HCT116 (cell line): ENCODE measurements at regions not wholly inside any gene's neighbourhood (a gene's known extent, or its start where the extent isn't known, plus 50 kb on each side); places are given as distances from the start of the nearest gene placed in this dataset.

Experiments
- ATAC-seq: fragments of 200-7000 bp; cut with Tn5 transposase; 2 replicates; pipeline ENCODE4 v1.9.1; 2020; ENCODE audit warnings: mild to moderate bottlenecking, moderate library complexity
- BruUV-seq: library from RNA; stranded (reverse); fragments of 400-500 nt; replicated peaks from 2 replicates; lab custom pipeline; 2021; lab: Mats Ljungman, UMichigan
- CTCF ChIA-PET: fragments of 300-600 bp; sonication (Branson Sonifier 250); formaldehyde crosslinking; loops from one replicate; lab custom pipeline; 2021; ENCODE audit warnings: antibody characterized with exemption; lab: Charles Lee
- POLR2A ChIA-PET: fragments of 300-600, 350-600 bp; sonication (Branson Sonifier 250); formaldehyde crosslinking; loops from one replicate; lab custom pipeline; 2021; ENCODE audit warnings: antibody characterized with exemption; lab: Charles Lee
- RAD21 ChIA-PET, 2 experiments: fragments of 300-600 bp; sonication (Branson Sonifier 250); formaldehyde crosslinking; loops; one replicate each; lab custom pipeline; 2023; ENCODE audit warnings: low total read pairs in 2 of 2; ENCODE audit not compliant: uncharacterized antibody in 2 of 2, unreplicated experiment in 2 of 2, low non-redundant PET in 1 of 2; lab: Charles Lee
- DNase-seq: peaks from one replicate; pipeline ENCODE4 v3.0.0-alpha.2; 2010; ENCODE audit warnings: low read depth, low spot score
- H2AFZ ChIP-seq: fragments of 200-600 bp; shearing (Covaris generic), sonication (generic); 2 replicates; pipeline ENCODE4 v1.6.1; 2017; ENCODE audit warnings: low read depth, mixed run types, mixed read lengths, antibody characterized with exemption, low read length; ENCODE audit not compliant: poor library complexity, severe bottlenecking
- H3K27ac ChIP-seq: 2 replicates; pipeline ENCODE4 v1.5.1; 2012; ENCODE audit warnings: low read depth, low read length
- H3K27me3 ChIP-seq: fragments of 200-600 bp; sonication (generic); 2 replicates; pipeline ENCODE4 v1.6.1; 2016; ENCODE audit warnings: mixed run types, low read length, mixed read lengths; ENCODE audit not compliant: insufficient read depth
- H3K36me3 ChIP-seq, 2 experiments: fragments of 200-500 bp in 1 of 2; fragments of 200-600 bp in 1 of 2; sonication (Bioruptor generic) in 1 of 2; sonication (generic) in 1 of 2; 2 replicates each; pipeline versions ENCODE4 v1.5.1 to v1.6.1; 2014 to 2016; ENCODE audit warnings: low read length in 2 of 2, inconsistent platforms in 1 of 2, mixed read lengths in 1 of 2, mixed run types in 1 of 2; ENCODE audit not compliant: insufficient read depth in 2 of 2, control insufficient read depth in 1 of 2
- H3K4me1 ChIP-seq, 2 experiments: fragments of 200-600 bp in 1 of 2; sonication (generic) in 1 of 2; 2 replicates each; pipeline versions ENCODE4 v1.5.1 to v1.6.1; 2012 to 2017; ENCODE audit warnings: low read length in 2 of 2, inconsistent platforms in 1 of 2, mild to moderate bottlenecking in 1 of 2, mixed read lengths in 1 of 2, mixed run types in 1 of 2, moderate library complexity in 1 of 2; ENCODE audit not compliant: insufficient read depth in 2 of 2, control insufficient read depth in 1 of 2
- H3K4me2 ChIP-seq: fragments of 200-600 bp; sonication (generic); 2 replicates; pipeline ENCODE4 v1.6.1; 2017; ENCODE audit warnings: mixed run types, low read length, mixed read lengths
- H3K4me3 ChIP-seq, 2 experiments: fragments of 200-600 bp in 1 of 2; sonication (generic) in 1 of 2; replicated peaks in 1 of 2; 2 replicates each; pipeline ENCODE4 v1.5.1; 2011 to 2016; ENCODE audit warnings: low read length in 2 of 2, control low read depth in 1 of 2, low read depth in 1 of 2, mild to moderate bottlenecking in 1 of 2, mixed read lengths in 1 of 2, mixed run types in 1 of 2
- H3K79me2 ChIP-seq: fragments of 200-600 bp; sonication (generic); 2 replicates; pipeline ENCODE4 v1.6.1; 2017; ENCODE audit warnings: mild to moderate bottlenecking, mixed run types, low read length, moderate library complexity, mixed read lengths; ENCODE audit not compliant: insufficient read depth
- H3K9ac ChIP-seq: fragments of 200-600 bp; sonication (generic); 2 replicates; pipeline ENCODE4 v1.6.1; 2016; ENCODE audit warnings: low read length, mixed read lengths
- H3K9me2 ChIP-seq: fragments of 200-600 bp; sonication (generic), shearing (Covaris generic); 2 replicates; pipeline ENCODE4 v1.6.1; 2017; ENCODE audit warnings: mixed run types, mild to moderate bottlenecking, moderate library complexity; ENCODE audit not compliant: insufficient read depth
- H3K9me3 ChIP-seq, 2 experiments: fragments of 200-500 bp in 1 of 2; fragments of 200-600 bp in 1 of 2; sonication (Bioruptor generic) in 1 of 2; sonication (generic) in 1 of 2; 2 replicates each; pipeline ENCODE4 v1.6.1; 2014 to 2017; ENCODE audit warnings: low read length in 2 of 2, mixed read lengths in 2 of 2, inconsistent platforms in 1 of 2, low read depth in 1 of 2, mild to moderate bottlenecking in 1 of 2, mixed run types in 1 of 2, moderate library complexity in 1 of 2; ENCODE audit not compliant: control insufficient read depth in 1 of 2, insufficient read depth in 1 of 2
- H4K20me1 ChIP-seq: fragments of 200-600 bp; sonication (generic), shearing (Covaris generic); 2 replicates; pipeline ENCODE4 v1.6.1; 2017; ENCODE audit warnings: mixed run types, mild to moderate bottlenecking, moderate library complexity; ENCODE audit not compliant: insufficient read depth
- EGR1 ChIP-seq: IDR thresholded peaks from 2 replicates; pipeline ENCODE4 v1.6.1; 2012; ENCODE audit warnings: low read depth
- ZFX ChIP-seq: fragments of 450-650 bp; IDR thresholded peaks from 2 replicates; pipeline ENCODE4 v1.6.1; 2017
- ZNF274 ChIP-seq: fragments of 200-500 bp; sonication (Bioruptor generic); IDR thresholded peaks from 2 replicates; pipeline ENCODE4 v1.6.1; 2014; ENCODE audit warnings: mild to moderate bottlenecking, low read depth, low read length, inconsistent platforms
- intact Hi-C: fragments of 100-400 bp; cut with micrococcal nuclease; formaldehyde crosslinking; loops from 2 replicates; pipeline ENCODE4 v1.10.0; 2022
- TF ChIP-seq, protein P1 (sequence below): IDR thresholded peaks from 2 replicates; pipeline ENCODE4 v1.6.1; 2011; ENCODE audit warnings: mild to moderate bottlenecking, low read length, moderate library complexity; ENCODE audit not compliant: insufficient replicate concordance; ENCODE audit errors: extremely low read depth
- TF ChIP-seq, protein P2 (sequence below), 3 experiments: fragments of 200-600 bp in 1 of 3; sonication (generic) in 1 of 3; IDR thresholded peaks in 2 of 3; conservative IDR thresholded peaks in 1 of 3; 2 replicates each; pipeline ENCODE4 v1.5.1; 2012 to 2017; ENCODE audit warnings: low read depth in 2 of 3, low read length in 2 of 3, antibody characterized with exemption in 1 of 3, borderline replicate concordance in 1 of 3, control low read depth in 1 of 3, mild to moderate bottlenecking in 1 of 3, mixed read lengths in 1 of 3, mixed run types in 1 of 3, moderate library complexity in 1 of 3; ENCODE audit not compliant: insufficient read depth in 1 of 3

- Histone ChIP-seq H4K20me1 (no peaks in the 10 kb centered on the region), H3K4me1 (no peaks in the 10 kb centered on the region), H3K27me3 (no peaks in the 10 kb centered on the region), H3K27ac (no peak overlapping the region), H3K9ac (no peak overlapping the region), H3K9me3 (peaks cover 6 to 11% of the 10 kb centered on the region in 2 experiments; a peak in 2 of 4 replicates), H3K79me2 (no peaks in the 10 kb centered on the region), H3K9me2 (no peaks in the 10 kb centered on the region), H3K4me2 (no peak overlapping the region), H3K4me3 (no peak overlapping the region), H3K36me3 (no peaks in the 10 kb centered on the region), H2AFZ (no peak overlapping the region)
- DNase-seq, result no peak
- CTCF ChIA-PET, result no interaction called here
- TF ChIP-seq, protein P1, sequence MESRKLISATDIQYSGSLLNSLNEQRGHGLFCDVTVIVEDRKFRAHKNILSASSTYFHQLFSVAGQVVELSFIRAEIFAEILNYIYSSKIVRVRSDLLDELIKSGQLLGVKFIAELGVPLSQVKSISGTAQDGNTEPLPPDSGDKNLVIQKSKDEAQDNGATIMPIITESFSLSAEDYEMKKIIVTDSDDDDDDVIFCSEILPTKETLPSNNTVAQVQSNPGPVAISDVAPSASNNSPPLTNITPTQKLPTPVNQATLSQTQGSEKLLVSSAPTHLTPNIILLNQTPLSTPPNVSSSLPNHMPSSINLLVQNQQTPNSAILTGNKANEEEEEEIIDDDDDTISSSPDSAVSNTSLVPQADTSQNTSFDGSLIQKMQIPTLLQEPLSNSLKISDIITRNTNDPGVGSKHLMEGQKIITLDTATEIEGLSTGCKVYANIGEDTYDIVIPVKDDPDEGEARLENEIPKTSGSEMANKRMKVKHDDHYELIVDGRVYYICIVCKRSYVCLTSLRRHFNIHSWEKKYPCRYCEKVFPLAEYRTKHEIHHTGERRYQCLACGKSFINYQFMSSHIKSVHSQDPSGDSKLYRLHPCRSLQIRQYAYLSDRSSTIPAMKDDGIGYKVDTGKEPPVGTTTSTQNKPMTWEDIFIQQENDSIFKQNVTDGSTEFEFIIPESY, result no peak
- TF ChIP-seq, protein P2, sequence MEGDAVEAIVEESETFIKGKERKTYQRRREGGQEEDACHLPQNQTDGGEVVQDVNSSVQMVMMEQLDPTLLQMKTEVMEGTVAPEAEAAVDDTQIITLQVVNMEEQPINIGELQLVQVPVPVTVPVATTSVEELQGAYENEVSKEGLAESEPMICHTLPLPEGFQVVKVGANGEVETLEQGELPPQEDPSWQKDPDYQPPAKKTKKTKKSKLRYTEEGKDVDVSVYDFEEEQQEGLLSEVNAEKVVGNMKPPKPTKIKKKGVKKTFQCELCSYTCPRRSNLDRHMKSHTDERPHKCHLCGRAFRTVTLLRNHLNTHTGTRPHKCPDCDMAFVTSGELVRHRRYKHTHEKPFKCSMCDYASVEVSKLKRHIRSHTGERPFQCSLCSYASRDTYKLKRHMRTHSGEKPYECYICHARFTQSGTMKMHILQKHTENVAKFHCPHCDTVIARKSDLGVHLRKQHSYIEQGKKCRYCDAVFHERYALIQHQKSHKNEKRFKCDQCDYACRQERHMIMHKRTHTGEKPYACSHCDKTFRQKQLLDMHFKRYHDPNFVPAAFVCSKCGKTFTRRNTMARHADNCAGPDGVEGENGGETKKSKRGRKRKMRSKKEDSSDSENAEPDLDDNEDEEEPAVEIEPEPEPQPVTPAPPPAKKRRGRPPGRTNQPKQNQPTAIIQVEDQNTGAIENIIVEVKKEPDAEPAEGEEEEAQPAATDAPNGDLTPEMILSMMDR (IDR thresholded peaks at IDR 0.05 in 2 of 3, conservative IDR thresholded peaks at IDR 0.05 in 1 of 3; ENCODE audit: borderline replicate concordance in 1 of 3, insufficient read depth in 1 of 3, low read depth in 2 of 3, low read length in 2 of 3), result no peak
- TF ChIP-seq EGR1 (no peak), ZFX (no peak), ZNF274 (no peak)
- RAD21 ChIA-PET, result no interaction called here
- no peak for ATAC-seq
- BruUV-seq, result no TSS peak
- intact Hi-C loops, result no loop called here
- POLR2A ChIA-PET, result no interaction called here
These were observed 1010.3 kb downstream of the AMY1C start for GRCh38 chr1:104760017-104760416.
